Activated gamma-delta T cell treated with anti-CD3 and anti-CD28 coated beads, Interleukin-2, amount 50 U/mL, for 16 hours (primary cell): ENCODE measurements at regions not wholly inside any gene's neighbourhood (a gene's known extent, or its start where the extent isn't known, plus 50 kb on each side); places are given as distances from the start of the nearest gene placed in this dataset.

Source experiments
- DNase-seq: peaks from one replicate; pipeline ENCODE4 v3.0.0-alpha.2; 2020; ENCODE audit warnings: low read depth

- DNase-seq, result no peak
These were observed 79.5 kb downstream of the IRF2BPL start for GRCh38 chr14:76948976-76949375.

- DNase-seq, result no peak
These were observed 80.1 kb downstream of the IRF2BPL start for GRCh38 chr14:76948213-76948947.

DNA sequence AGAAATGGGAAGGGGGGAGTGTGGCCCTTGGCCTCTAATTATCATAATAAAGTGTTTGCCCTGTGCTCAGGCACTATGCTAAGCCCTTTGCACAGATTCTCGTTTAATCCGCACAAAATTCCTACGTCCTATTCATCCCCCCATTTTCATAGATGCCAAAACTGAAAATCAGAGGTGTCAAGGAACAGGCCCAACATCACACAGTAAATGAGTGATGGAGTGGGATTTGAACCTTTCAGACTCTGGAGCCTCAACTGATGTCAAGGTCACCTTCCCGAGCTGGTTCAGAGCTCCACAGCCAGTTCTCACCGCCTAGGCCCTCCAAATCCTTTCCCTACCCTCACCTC, 80.7 kb downstream of the IRF2BPL start:
- DNase-seq, result no peak

DNA sequence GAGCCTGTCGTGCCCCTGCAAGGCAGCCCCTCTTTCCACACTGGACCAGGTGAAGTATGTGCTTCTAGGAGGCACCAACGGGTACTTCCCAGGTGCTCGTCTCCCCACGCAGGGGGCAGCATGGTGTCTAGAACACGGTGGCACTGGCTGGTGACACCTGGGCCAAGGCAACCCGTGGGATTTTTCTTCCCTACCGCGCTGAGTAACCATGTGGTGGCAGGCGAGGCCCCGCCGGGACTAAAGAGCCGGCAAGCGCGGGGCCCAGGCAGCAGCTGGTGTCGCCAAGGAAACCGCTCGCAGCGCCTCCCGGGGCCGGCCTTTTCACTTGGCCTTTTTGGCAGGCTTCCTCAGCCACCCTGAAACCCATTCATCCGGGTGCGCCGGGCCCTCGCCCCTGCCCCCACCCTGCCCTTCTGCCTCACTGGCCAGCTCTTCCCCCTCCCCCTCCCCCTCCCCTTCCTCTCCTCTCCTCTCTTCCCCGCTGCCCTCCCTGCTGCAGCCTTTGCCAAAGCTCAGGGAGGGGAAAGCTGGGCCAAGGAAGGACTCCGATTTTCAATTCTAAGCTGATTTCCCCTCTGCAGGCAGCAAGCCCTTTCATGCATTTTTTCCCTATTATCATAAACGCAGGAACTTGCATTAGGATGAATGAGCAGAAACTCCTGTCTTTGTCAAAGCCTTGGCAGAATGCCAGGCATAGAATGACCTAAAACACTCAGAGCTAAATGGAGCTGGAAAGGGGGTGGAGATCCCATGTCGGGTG, 81.2 kb downstream of the IRF2BPL start:
- peak; percentile 55 for DNase-seq

GRCh38 chr14:76946753-76947077, 81.8 kb downstream of the IRF2BPL start:
- no peak for DNase-seq

- no peak for DNase-seq
These were observed 85.4 kb downstream of the IRF2BPL start for GRCh38 chr14:76943072-76943471.

DNA sequence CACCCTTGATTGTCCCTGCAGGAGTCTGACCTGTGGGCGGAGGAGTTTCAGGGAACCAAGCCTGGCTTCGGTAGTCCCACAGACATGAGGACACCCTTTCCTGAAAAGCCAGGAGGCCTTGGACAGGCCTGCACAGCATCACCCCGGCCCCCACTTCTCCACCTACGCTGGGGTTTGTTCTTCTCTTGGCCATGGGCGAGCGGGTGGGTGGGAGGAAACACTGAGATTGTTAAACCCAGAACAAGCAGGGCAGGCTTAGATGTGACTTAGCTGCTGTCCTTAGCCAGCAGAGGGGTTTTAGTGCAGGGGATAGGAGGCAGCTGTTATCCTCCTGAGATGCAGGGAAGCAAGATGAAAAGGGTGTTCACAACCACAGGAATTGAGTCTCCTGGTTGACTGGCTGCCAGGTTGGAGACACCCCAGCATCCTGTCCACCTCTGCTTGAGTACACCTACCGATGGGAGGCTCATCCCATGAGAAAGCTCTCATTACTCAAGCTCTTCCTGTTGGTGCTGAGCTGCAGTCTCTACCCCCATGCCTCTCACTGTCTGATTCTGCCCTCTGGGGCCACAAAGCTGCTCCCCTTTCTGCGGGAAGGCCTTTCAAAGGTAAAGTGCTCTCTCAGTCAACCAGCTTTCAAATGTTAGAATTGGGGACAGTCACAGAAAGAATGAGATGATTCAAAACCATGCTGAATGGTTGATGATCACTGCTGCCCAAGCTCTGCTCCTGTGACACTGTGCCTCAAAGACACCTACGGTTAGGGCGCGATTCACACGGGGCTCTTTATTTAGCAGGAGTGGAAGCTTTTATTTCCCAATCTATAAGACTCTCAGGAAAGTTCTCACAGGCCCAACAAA, 86.3 kb downstream of the IRF2BPL start:
- no peak for DNase-seq

DNA sequence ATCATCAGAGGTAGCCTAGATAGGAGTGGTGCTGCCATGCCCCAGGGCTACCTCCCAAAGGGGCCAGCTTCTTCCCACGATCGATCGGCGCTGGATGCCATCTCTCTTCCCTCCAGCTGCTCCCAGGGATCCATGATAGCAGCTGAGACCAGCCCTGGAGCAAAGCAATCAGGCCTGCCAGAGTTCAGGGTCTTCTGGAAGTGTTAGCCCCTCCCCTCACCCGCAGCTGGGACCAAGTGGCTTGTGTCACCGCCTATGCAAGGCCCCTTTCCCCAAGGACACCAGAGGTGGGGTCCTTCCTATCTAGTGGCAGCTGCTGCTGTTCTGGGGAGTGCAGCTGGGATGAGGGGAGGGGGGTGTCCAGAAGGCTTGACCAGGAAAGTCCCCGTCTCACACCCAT, 87.0 kb downstream of the IRF2BPL start:
- no peak for DNase-seq

GRCh38 chr14:76940021-76940760, 88.3 kb downstream of the IRF2BPL start:
- no peak for DNase-seq

DNA sequence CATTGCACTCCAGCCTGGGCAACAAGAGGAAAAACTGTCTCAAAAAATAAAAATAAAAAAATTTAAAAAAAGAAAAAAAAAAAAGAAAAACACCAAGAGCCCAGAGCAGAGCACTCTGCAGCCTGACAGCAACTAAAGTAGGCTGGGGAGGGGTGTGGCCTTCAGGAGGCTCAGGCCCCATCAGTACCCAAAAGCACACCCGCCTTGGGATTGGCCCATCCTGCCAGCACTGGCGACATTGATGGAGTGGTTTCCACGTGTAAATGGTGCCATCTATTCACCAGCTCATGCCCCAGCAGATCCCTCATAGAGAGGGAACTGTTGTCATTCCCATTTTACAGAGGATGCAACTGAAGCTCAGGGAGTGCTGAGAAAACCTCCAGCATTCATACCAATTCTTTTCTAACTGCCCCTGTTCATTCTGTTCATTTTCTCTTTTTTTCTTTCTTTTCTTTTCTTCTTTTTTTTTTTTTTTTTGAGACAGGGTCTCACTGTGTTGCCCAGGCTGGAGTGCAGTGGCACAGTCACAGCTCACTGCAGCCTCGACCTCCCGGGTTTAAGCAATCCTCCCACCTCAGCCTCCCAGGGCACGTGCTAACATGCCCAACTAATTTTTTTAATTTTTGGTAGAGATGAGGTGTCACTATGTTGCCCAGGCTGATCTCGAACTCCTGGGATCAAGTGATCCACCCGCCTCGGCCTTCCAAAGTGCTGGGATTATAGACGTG, 89.3 kb downstream of the IRF2BPL start:
- no peak for DNase-seq

GRCh38 chr14:76938092-76938500, 90.4 kb downstream of the IRF2BPL start:
- no peak for DNase-seq

- DNase-seq, result no peak
These were observed 91.1 kb downstream of the IRF2BPL start for GRCh38 chr14:76937181-76938091.

DNA sequence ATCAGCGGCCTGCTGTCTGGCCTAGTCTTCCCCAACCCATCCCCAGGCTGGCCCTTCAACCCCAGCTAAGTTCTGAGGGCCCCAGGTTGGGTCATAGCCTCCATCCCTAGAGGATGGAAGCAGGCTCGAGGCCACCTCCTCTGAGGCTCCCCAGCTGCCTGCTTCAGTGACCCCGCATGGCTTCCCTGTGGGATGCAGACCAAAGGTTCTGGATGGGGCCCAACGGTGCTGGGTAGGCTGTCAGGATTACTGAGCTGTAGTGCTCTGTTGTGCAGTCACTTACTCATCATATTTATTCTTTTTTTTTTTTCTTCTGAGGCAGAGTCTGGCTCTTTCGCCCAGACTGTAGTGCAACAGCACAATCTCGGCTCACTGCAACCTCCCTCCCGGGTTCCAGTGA, 92.0 kb downstream of the IRF2BPL start:
- no peak for DNase-seq

DNA sequence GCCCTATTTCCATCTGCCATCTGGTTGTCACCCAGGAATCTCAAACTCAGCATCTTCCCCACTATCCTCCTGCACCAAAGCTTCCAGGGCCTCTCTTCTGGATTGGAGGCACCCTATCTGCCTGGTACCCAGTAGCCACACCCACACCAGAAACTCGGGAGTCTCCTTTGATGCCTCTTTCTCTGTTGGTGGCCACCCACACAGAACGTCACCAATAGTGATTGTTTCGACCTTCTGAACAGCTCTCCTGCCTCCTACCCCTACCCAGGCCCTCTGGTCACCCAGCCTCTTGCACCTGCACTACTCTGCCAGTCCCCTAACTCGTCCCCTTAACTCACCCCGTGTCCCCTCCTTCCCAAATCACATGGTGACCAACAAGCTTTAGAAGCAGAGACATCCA, 95.0 kb downstream of the IRF2BPL start:
- no peak for DNase-seq

GRCh38 chr14:76931631-76932402, 96.7 kb downstream of the IRF2BPL start:
- no peak for DNase-seq

- DNase-seq, result no peak
These were observed 98.0 kb downstream of the IRF2BPL start for GRCh38 chr14:76930549-76930948.

DNA sequence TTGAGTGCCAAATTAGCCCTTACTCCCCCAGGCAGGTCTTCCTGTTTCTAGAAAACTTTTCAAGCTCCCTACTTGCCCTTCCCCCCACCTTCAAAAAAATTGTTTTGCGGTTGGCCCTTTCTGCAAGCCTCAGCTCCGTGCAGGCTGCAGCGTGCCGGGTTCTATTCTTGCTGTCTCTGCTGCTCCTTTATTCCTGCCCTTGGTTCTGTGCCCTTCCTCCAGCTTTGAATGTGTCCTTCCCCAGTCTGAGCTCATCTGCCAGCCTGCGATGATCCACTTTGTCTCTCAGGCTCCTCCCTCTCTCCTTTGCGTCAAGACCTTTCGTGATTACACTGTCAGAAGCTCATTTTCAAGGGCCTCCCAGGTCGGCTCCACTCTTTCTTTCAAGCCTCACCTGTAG, 98.6 kb downstream of the IRF2BPL start:
- no peak for DNase-seq

- DNase-seq, result no peak
These were observed 100.4 kb downstream of the IRF2BPL start for GRCh38 chr14:76927971-76928700.
